ENCODE measurements at regions not wholly inside any gene's neighbourhood (a gene's known extent, or its start where the extent isn't known, plus 50 kb on each side); places are given as distances from the start of the nearest gene placed in this dataset.

DNA sequence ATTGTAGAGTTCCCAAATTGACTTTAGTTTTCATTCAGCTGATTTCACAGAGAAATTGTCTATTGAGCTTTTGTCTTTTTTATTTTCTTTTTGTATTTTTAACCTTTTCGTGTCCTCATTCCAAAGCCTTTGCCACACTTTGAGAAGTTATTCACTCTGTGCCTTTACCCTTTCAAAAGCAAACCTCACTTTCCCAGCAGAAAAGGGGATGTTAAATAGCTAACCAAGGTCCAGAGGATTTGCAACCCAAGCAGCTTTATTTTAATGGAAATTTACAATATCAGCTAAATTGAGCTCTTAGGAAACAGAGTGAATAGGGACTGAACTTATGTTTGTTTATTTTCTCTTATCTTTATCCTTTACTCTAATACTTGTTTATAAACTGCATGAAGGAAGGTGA lies 428.8 kb downstream of the PCDH7 start:
- intact Hi-C loops (cut with micrococcal nuclease), result no loop called here
- Histone ChIP-seq H3K4me2 (replicated peaks; ENCODE audit: extremely low read depth, low read length, poor library complexity, severe bottlenecking) (no peak overlapping the region), H3K36me3 (replicated peaks in 1 of 2; ENCODE audit: control insufficient read depth in 1 of 2, insufficient read depth in 2 of 2, low read length in 2 of 2) (no peaks in the 10 kb centered on the region), H3K4me3 (replicated peaks in 1 of 3; ENCODE audit: low read depth in 2 of 3, low read length in 3 of 3) (no peak overlapping the region), H4K20me1 (ENCODE audit: insufficient read depth, low read length) (no peaks in the 10 kb centered on the region), H3K4me1 (ENCODE audit: control insufficient read depth in 1 of 2, insufficient read depth in 2 of 2, low read length in 2 of 2) (no peaks in the 10 kb centered on the region), H3K27me3 (ENCODE audit: control insufficient read depth in 2 of 2, insufficient read depth in 2 of 2, low read length in 2 of 2) (no peaks in the 10 kb centered on the region), H3K27ac (ENCODE audit: low read depth in 1 of 2, low read length in 2 of 2) (no peak overlapping the region), H3K9ac (ENCODE audit: insufficient read depth, low read length, poor library complexity, severe bottlenecking) (no peak overlapping the region), H2AFZ (ENCODE audit: insufficient read depth, low read depth, low read length, poor library complexity, severe bottlenecking) (no peak overlapping the region), H3K79me2 (ENCODE audit: insufficient read depth, low read length) (no peaks in the 10 kb centered on the region), H3K9me3 (replicated peaks in 1 of 2; ENCODE audit: control insufficient read depth in 1 of 2, insufficient read depth in 1 of 2, low read length in 2 of 2) (no peaks in the 10 kb centered on the region)
- H3K4me3 Mint-ChIP-seq, result no peak overlapping the region
- no peak for DNase-seq
- WGBS (ENCODE audit: insufficient coverage), result no CpG with 5 or more reads among the region's 1 CpG
- H3K9me3 Mint-ChIP-seq, result peaks cover 0 to 3% (median 0%) of the 10 kb centered on the region in 7 donors
- TF ChIP-seq, protein P1, sequence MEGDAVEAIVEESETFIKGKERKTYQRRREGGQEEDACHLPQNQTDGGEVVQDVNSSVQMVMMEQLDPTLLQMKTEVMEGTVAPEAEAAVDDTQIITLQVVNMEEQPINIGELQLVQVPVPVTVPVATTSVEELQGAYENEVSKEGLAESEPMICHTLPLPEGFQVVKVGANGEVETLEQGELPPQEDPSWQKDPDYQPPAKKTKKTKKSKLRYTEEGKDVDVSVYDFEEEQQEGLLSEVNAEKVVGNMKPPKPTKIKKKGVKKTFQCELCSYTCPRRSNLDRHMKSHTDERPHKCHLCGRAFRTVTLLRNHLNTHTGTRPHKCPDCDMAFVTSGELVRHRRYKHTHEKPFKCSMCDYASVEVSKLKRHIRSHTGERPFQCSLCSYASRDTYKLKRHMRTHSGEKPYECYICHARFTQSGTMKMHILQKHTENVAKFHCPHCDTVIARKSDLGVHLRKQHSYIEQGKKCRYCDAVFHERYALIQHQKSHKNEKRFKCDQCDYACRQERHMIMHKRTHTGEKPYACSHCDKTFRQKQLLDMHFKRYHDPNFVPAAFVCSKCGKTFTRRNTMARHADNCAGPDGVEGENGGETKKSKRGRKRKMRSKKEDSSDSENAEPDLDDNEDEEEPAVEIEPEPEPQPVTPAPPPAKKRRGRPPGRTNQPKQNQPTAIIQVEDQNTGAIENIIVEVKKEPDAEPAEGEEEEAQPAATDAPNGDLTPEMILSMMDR (IDR thresholded peaks at IDR 0.05), result no peak
- H3K36me3 Mint-ChIP-seq, result no peaks in the 10 kb centered on the region
- no peak overlapping the region for H3K27ac Mint-ChIP-seq
- H3K4me1 Mint-ChIP-seq, result no peaks in the 10 kb centered on the region
- no peaks in the 10 kb centered on the region for H3K27me3 Mint-ChIP-seq (ENCODE audit: low read depth in 3 of 3)

- Histone ChIP-seq H3K4me1 (ENCODE audit: control insufficient read depth in 1 of 2, insufficient read depth in 2 of 2, low read length in 2 of 2) (no peaks in the 10 kb centered on the region), H3K9ac (ENCODE audit: insufficient read depth, low read length, poor library complexity, severe bottlenecking) (no peak overlapping the region), H3K4me3 (replicated peaks in 1 of 3; ENCODE audit: low read depth in 2 of 3, low read length in 3 of 3) (no peak overlapping the region), H3K4me2 (replicated peaks; ENCODE audit: extremely low read depth, low read length, poor library complexity, severe bottlenecking) (no peak overlapping the region), H3K27me3 (ENCODE audit: control insufficient read depth in 2 of 2, insufficient read depth in 2 of 2, low read length in 2 of 2) (no peaks in the 10 kb centered on the region), H2AFZ (ENCODE audit: insufficient read depth, low read depth, low read length, poor library complexity, severe bottlenecking) (no peak overlapping the region), H3K36me3 (replicated peaks in 1 of 2; ENCODE audit: control insufficient read depth in 1 of 2, insufficient read depth in 2 of 2, low read length in 2 of 2) (no peaks in the 10 kb centered on the region), H3K27ac (ENCODE audit: low read depth in 1 of 2, low read length in 2 of 2) (no peak overlapping the region), H3K79me2 (ENCODE audit: insufficient read depth, low read length) (no peaks in the 10 kb centered on the region), H3K9me3 (replicated peaks in 1 of 2; ENCODE audit: control insufficient read depth in 1 of 2, insufficient read depth in 1 of 2, low read length in 2 of 2) (no peaks in the 10 kb centered on the region), H4K20me1 (ENCODE audit: insufficient read depth, low read length) (no peaks in the 10 kb centered on the region)
- H3K36me3 Mint-ChIP-seq, result no peaks in the 10 kb centered on the region
- no peak overlapping the region for H3K4me3 Mint-ChIP-seq
- peaks cover 0 to 2% (median 0%) of the 10 kb centered on the region in 7 donors for H3K9me3 Mint-ChIP-seq
- no peak for DNase-seq
- TF ChIP-seq, protein P1 (IDR thresholded peaks at IDR 0.05), result no peak
- WGBS (ENCODE audit: insufficient coverage), result 100% methylated on average over 1 of the region's 1 CpG
- H3K27me3 Mint-ChIP-seq (ENCODE audit: low read depth in 3 of 3), result no peaks in the 10 kb centered on the region
- H3K4me1 Mint-ChIP-seq, result no peaks in the 10 kb centered on the region
- no peak overlapping the region for H3K27ac Mint-ChIP-seq
- intact Hi-C loops (cut with micrococcal nuclease), result no loop called here
These were observed 436.1 kb downstream of the PCDH7 start for GRCh38 chr4:31156221-31156620.
